IMR-90 (cell line): ENCODE measurements at regions not wholly inside any gene's neighbourhood (a gene's known extent, or its start where the extent isn't known, plus 50 kb on each side); places are given as distances from the start of the nearest gene placed in this dataset.
A peak's percentile ranks its signal among the peaks of the same experiment; 100 is the strongest.

Experiments
- ATAC-seq: fragments of 200-7000 bp; cut with Tn5 transposase; 2 replicates; pipeline ENCODE4 v1.9.1; 2020; ENCODE audit warnings: low read depth, mild to moderate bottlenecking, moderate library complexity
- BruUV-seq: library from RNA; stranded (reverse); fragments of 400-500 nt; replicated peaks from 2 replicates; lab custom pipeline; 2021; lab: Mats Ljungman, UMichigan
- CTCF ChIA-PET: fragments of 300-600 bp; formaldehyde crosslinking; extraction: SDS; loops from one replicate; lab custom pipeline; 2021; ENCODE audit warnings: antibody characterized with exemption; lab: Yijun Ruan, JAX
- POLR2A ChIA-PET: fragments of 300-600 bp; sonication (Branson Sonifier 250); formaldehyde crosslinking; loops from one replicate; lab custom pipeline; 2022; ENCODE audit warnings: antibody characterized with exemption; ENCODE audit not compliant: unreplicated experiment; lab: Charles Lee
- DNase-seq: peaks from one replicate; pipeline ENCODE4 v3.0.0; 2013
- H2AFZ ChIP-seq: replicated peaks from 2 replicates; pipeline ENCODE3; 2013; ENCODE audit warnings: low read length, mild to moderate bottlenecking; ENCODE audit not compliant: poor library complexity
- H2AK5ac ChIP-seq: 2 replicates; pipeline ENCODE4 v1.6.1; 2013; ENCODE audit warnings: low read depth, low read length, inconsistent platforms
- H2AK9ac ChIP-seq: replicated peaks from 2 replicates; pipeline ENCODE3; 2013; ENCODE audit warnings: mild to moderate bottlenecking, low read depth, low read length, moderate library complexity; ENCODE audit not compliant: poor library complexity
- H2BK120ac ChIP-seq: 2 replicates; pipeline ENCODE4 v1.6.1; 2013; ENCODE audit warnings: low read depth, low read length, inconsistent platforms
- H2BK15ac ChIP-seq: 3 replicates; pipeline ENCODE4 v1.6.1; 2013; ENCODE audit warnings: low read depth, low read length, inconsistent platforms
- H2BK20ac ChIP-seq: 2 replicates; pipeline ENCODE4 v1.6.1; 2013; ENCODE audit warnings: low read depth, mild to moderate bottlenecking, inconsistent platforms, low read length, moderate library complexity
- H2BK5ac ChIP-seq: 2 replicates; pipeline ENCODE4 v1.6.1; 2013; ENCODE audit warnings: mild to moderate bottlenecking, low read depth, low read length, inconsistent platforms; ENCODE audit not compliant: poor library complexity, severe bottlenecking
- H3K14ac ChIP-seq: replicated peaks from 2 replicates; pipeline ENCODE4 v1.6.1; 2013; ENCODE audit warnings: low read depth, low read length, inconsistent platforms
- H3K18ac ChIP-seq: 2 replicates; pipeline ENCODE4 v1.6.1; 2013; ENCODE audit warnings: low read depth, low read length, control low read depth
- H3K23ac ChIP-seq: 2 replicates; pipeline ENCODE4 v1.6.1; 2013; ENCODE audit warnings: low read depth, low read length, inconsistent platforms
- H3K27ac ChIP-seq: 2 replicates; pipeline ENCODE4 v1.5.1; 2013; ENCODE audit warnings: mild to moderate bottlenecking, control low read depth, low read length; ENCODE audit not compliant: insufficient read depth
- H3K27me3 ChIP-seq: 2 replicates; pipeline ENCODE4 v1.6.1; 2013; ENCODE audit warnings: low read length; ENCODE audit not compliant: control insufficient read depth, insufficient read depth
- H3K36me3 ChIP-seq: 2 replicates; pipeline ENCODE4 v1.6.1; 2013; ENCODE audit warnings: low read length, mixed read lengths; ENCODE audit not compliant: control insufficient read depth, insufficient read depth
- H3K4ac ChIP-seq: 2 replicates; pipeline ENCODE4 v1.6.1; 2013; ENCODE audit warnings: low read depth, low read length, inconsistent platforms
- H3K4me1 ChIP-seq: 2 replicates; pipeline ENCODE4 v1.6.1; 2013; ENCODE audit warnings: low read length, mixed read lengths; ENCODE audit not compliant: control insufficient read depth, insufficient read depth
- H3K4me2 ChIP-seq: 2 replicates; pipeline ENCODE4 v1.6.1; 2013; ENCODE audit warnings: low read depth, mild to moderate bottlenecking, control low read depth, low read length, moderate library complexity
- H3K4me3 ChIP-seq: 2 replicates; pipeline ENCODE4 v1.5.1; 2013; ENCODE audit warnings: low read depth, mild to moderate bottlenecking, control low read depth, low read length, moderate library complexity; ENCODE audit not compliant: insufficient read depth
- H3K56ac ChIP-seq: 2 replicates; pipeline ENCODE4 v1.6.1; 2013; ENCODE audit warnings: low read length, inconsistent platforms; ENCODE audit not compliant: insufficient read depth; ENCODE audit errors: extremely low read depth
- H3K79me1 ChIP-seq, 2 experiments: 2 replicates each; pipeline ENCODE4 v1.6.1; 2013; ENCODE audit warnings: low read length in 2 of 2, inconsistent platforms in 1 of 2, low read depth in 1 of 2
- H3K9ac ChIP-seq: 2 replicates; pipeline ENCODE4 v1.6.1; 2013; ENCODE audit warnings: low read depth, low read length, control low read depth
- H3K9me1 ChIP-seq: 2 replicates; pipeline ENCODE4 v1.6.1; 2013; ENCODE audit warnings: low read length, inconsistent platforms; ENCODE audit not compliant: insufficient read depth
- H3K9me3 ChIP-seq: 2 replicates; pipeline ENCODE4 v1.6.1; 2013; ENCODE audit warnings: low read length; ENCODE audit not compliant: control insufficient read depth, insufficient read depth
- H4K20me1 ChIP-seq: 2 replicates; pipeline ENCODE4 v1.6.1; 2013; ENCODE audit warnings: low read length, inconsistent platforms; ENCODE audit not compliant: insufficient read depth
- H4K5ac ChIP-seq: 2 replicates; pipeline ENCODE4 v1.6.1; 2013; ENCODE audit warnings: mild to moderate bottlenecking, low read depth, low read length, control low read depth
- H4K8ac ChIP-seq, 2 experiments: 2 replicates each; pipeline ENCODE4 v1.6.1; 2013; ENCODE audit warnings: low read depth in 2 of 2, low read length in 2 of 2, control low read depth in 1 of 2, inconsistent platforms in 1 of 2
- H4K91ac ChIP-seq: 2 replicates; pipeline ENCODE4 v1.6.1; 2013; ENCODE audit warnings: low read depth, low read length, inconsistent platforms; ENCODE audit not compliant: insufficient read depth
- CEBPB ChIP-seq: IDR thresholded peaks from 2 replicates; pipeline ENCODE4 v1.6.1; 2012; ENCODE audit warnings: low read depth, low read length, improper control_type of control experiment
- FOS ChIP-seq: fragments of 150-350 bp; IDR thresholded peaks from 2 replicates; pipeline ENCODE4 v1.6.1; 2016; ENCODE audit warnings: low read depth, low read length
- MAFK ChIP-seq: IDR thresholded peaks from 2 replicates; pipeline ENCODE4 v1.6.1; 2012; ENCODE audit warnings: low read depth, low read length, improper control_type of control experiment
- MAZ ChIP-seq: IDR thresholded peaks from 2 replicates; pipeline ENCODE4 v1.6.1; 2012; ENCODE audit warnings: low read depth, mild to moderate bottlenecking, low read length, improper control_type of control experiment, moderate library complexity, borderline replicate concordance
- MXI1 ChIP-seq: IDR thresholded peaks from 2 replicates; pipeline ENCODE4 v1.6.1; 2012; ENCODE audit warnings: low read depth, mild to moderate bottlenecking, low read length, moderate library complexity, borderline replicate concordance
- POLR2A ChIP-seq: IDR thresholded peaks from 2 replicates; pipeline ENCODE4 v1.6.1; 2012; ENCODE audit warnings: mild to moderate bottlenecking, low read depth, low read length
- RCOR1 ChIP-seq: IDR thresholded peaks from 2 replicates; pipeline ENCODE4 v1.6.1; 2012; ENCODE audit warnings: mild to moderate bottlenecking, low read length, improper control_type of control experiment; ENCODE audit not compliant: insufficient replicate concordance
- SMC3 ChIP-seq: fragments of 150-350 bp; IDR thresholded peaks from 2 replicates; pipeline ENCODE4 v1.6.1; 2016; ENCODE audit warnings: low read depth, mild to moderate bottlenecking, antibody characterized with exemption, low read length, moderate library complexity
- WGBS, 2 experiments: methylation state at CpG; one replicate each; pipeline versions ENCODE4 v1.1.5 to v1.1.7; 2013; ENCODE audit warnings: missing lambda C conversion rate in 2 of 2; ENCODE audit not compliant: insufficient read length in 1 of 2; ENCODE audit errors: extremely low coverage in 2 of 2; 5-methylcytosine and 5-hydroxymethylcytosine counted together
- dilution Hi-C: fragments of 300-500 bp; cut with HindIII; formaldehyde crosslinking; loops from one replicate; pipeline ENCODE4 v1.14.3; 2018; ENCODE audit warnings: low sequenced_read_pairs; ENCODE audit not compliant: unreplicated experiment
- in situ Hi-C: fragments of 300-500 bp; cut with MboI; formaldehyde crosslinking; loops from 3 replicates; pipeline ENCODE4 v1.14.3; 2019; ENCODE audit warnings: low sequenced_read_pairs, inconsistent platforms, mixed read lengths
- intact Hi-C: fragments of 100-400 bp; cut with micrococcal nuclease; formaldehyde crosslinking; loops from 2 replicates; pipeline ENCODE4 v1.10.0; 2022
- TF ChIP-seq, protein P1 (sequence below): fragments of 150-350 bp; IDR thresholded peaks from 2 replicates; pipeline ENCODE4 v1.6.1; 2016; ENCODE audit warnings: low read depth, mild to moderate bottlenecking, low read length, moderate library complexity, borderline replicate concordance

DNA sequence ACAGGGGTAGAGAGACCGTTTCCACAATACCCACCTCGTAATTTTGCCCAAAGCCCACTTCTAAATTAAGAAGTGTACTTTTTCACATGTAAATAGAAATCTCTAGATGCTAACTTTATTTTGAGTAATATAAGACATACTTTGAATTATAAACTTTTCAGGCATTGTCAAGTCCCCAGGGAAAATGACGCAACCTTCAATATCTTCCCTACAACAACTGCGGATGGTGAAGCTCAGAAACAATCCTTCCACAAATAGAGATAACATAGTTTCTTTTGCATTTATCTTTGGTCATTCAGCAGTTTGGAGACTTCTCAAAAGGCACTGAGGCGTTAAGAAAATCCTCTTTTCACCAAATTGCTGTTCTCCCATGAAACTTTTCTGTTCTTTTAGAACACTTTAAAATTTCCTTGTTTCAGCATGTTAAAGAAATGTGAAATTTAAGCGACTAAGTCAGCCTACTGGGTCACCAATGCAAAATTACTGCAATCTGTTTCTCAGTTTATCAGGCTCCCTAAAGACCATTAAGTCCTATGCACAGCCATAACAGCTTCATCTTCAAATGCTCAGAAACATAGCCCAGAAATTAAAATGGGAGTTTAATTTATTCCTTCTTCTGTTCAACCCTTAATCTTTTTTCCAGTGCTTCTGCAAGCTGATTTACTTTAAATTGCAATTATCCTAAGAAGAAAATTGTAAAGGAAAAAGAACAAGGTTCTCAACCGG lies 118.3 kb upstream of the DNAJC10 start:
- H3K14ac ChIP-seq, result no peak overlapping the region
- H3K18ac ChIP-seq, result no peak overlapping the region
- no peak overlapping the region for H3K4me2 ChIP-seq
- CTCF ChIA-PET, result no interaction called here
- H2AFZ ChIP-seq, result no peak overlapping the region
- H3K27me3 ChIP-seq, result no peaks in the 10 kb centered on the region
- H2BK15ac ChIP-seq, result no peak overlapping the region
- H3K79me1 ChIP-seq, result no peaks in the 10 kb centered on the region
- H3K23ac ChIP-seq, result no peak overlapping the region
- no peak overlapping the region for H4K8ac ChIP-seq
- TF ChIP-seq RCOR1 (no peak), FOS (no peak), CEBPB (0 out of 2 replicates have a peak, but pooled peaks have one; percentile 47), POLR2A (no peak), MXI1 (no peak), MAFK (no peak), SMC3 (no peak), MAZ (no peak)
- TF ChIP-seq, protein P1, sequence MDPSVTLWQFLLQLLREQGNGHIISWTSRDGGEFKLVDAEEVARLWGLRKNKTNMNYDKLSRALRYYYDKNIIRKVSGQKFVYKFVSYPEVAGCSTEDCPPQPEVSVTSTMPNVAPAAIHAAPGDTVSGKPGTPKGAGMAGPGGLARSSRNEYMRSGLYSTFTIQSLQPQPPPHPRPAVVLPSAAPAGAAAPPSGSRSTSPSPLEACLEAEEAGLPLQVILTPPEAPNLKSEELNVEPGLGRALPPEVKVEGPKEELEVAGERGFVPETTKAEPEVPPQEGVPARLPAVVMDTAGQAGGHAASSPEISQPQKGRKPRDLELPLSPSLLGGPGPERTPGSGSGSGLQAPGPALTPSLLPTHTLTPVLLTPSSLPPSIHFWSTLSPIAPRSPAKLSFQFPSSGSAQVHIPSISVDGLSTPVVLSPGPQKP, result no peak
- no peak overlapping the region for H2BK120ac ChIP-seq
- ATAC-seq, result no peak
- H3K56ac ChIP-seq, result no peak overlapping the region
- no peak overlapping the region for H2BK5ac ChIP-seq
- H3K4ac ChIP-seq, result no peak overlapping the region
- H3K36me3 ChIP-seq, result no peaks in the 10 kb centered on the region
- H4K5ac ChIP-seq, result no peak overlapping the region
- in situ Hi-C loops, result no loop called here
- POLR2A ChIA-PET, result no interaction called here
- no peaks in the 10 kb centered on the region for H3K9me1 ChIP-seq
- dilution Hi-C loops, result no loop called here
- no peak overlapping the region for H2AK5ac ChIP-seq
- intact Hi-C loops, result loop anchor here (10.0 kb wide), 1 partner anchor 437 kb away; the partner anchor contains the start of gene NCKAP1
- no peak overlapping the region for H4K91ac ChIP-seq
- no peak overlapping the region for H2BK20ac ChIP-seq
- BruUV-seq, result no TSS peak
- H3K4me1 ChIP-seq, result peaks cover 6% of the 10 kb centered on the region; the same call in 1 of the 2 replicates
- 60% methylated on average over 1 of the region's 7 CpGs; no CpG with 5 or more reads in 1 of the 2 experiments for WGBS, 2 experiments
- no peak overlapping the region for H2AK9ac ChIP-seq
- no peak for DNase-seq
- no peak overlapping the region for H3K27ac ChIP-seq
- no peak overlapping the region for H3K9ac ChIP-seq
- no peaks in the 10 kb centered on the region for H4K20me1 ChIP-seq
- H3K9me3 ChIP-seq, result no peaks in the 10 kb centered on the region
- H3K4me3 ChIP-seq, result no peak overlapping the region
